IMR-90 (cell line): ENCODE measurements at regions not wholly inside any gene's neighbourhood (a gene's known extent, or its start where the extent isn't known, plus 50 kb on each side); places are given as distances from the start of the nearest gene placed in this dataset.

Source experiments
- ATAC-seq: fragments of 200-7000 bp; cut with Tn5 transposase; 2 replicates; pipeline ENCODE4 v1.9.1; 2020; ENCODE audit warnings: low read depth, mild to moderate bottlenecking, moderate library complexity
- BruUV-seq: library from RNA; stranded (reverse); fragments of 400-500 nt; replicated peaks from 2 replicates; lab custom pipeline; 2021; lab: Mats Ljungman, UMichigan
- CTCF ChIA-PET: fragments of 300-600 bp; formaldehyde crosslinking; extraction: SDS; loops from one replicate; lab custom pipeline; 2021; ENCODE audit warnings: antibody characterized with exemption; lab: Yijun Ruan, JAX
- POLR2A ChIA-PET: fragments of 300-600 bp; sonication (Branson Sonifier 250); formaldehyde crosslinking; loops from one replicate; lab custom pipeline; 2022; ENCODE audit warnings: antibody characterized with exemption; ENCODE audit not compliant: unreplicated experiment; lab: Charles Lee
- DNase-seq: peaks from one replicate; pipeline ENCODE4 v3.0.0; 2013
- H2AFZ ChIP-seq: replicated peaks from 2 replicates; pipeline ENCODE3; 2013; ENCODE audit warnings: low read length, mild to moderate bottlenecking; ENCODE audit not compliant: poor library complexity
- H2AK5ac ChIP-seq: 2 replicates; pipeline ENCODE4 v1.6.1; 2013; ENCODE audit warnings: low read depth, low read length, inconsistent platforms
- H2AK9ac ChIP-seq: replicated peaks from 2 replicates; pipeline ENCODE3; 2013; ENCODE audit warnings: mild to moderate bottlenecking, low read depth, low read length, moderate library complexity; ENCODE audit not compliant: poor library complexity
- H2BK120ac ChIP-seq: 2 replicates; pipeline ENCODE4 v1.6.1; 2013; ENCODE audit warnings: low read depth, low read length, inconsistent platforms
- H2BK15ac ChIP-seq: 3 replicates; pipeline ENCODE4 v1.6.1; 2013; ENCODE audit warnings: low read depth, low read length, inconsistent platforms
- H2BK20ac ChIP-seq: 2 replicates; pipeline ENCODE4 v1.6.1; 2013; ENCODE audit warnings: low read depth, mild to moderate bottlenecking, inconsistent platforms, low read length, moderate library complexity
- H2BK5ac ChIP-seq: 2 replicates; pipeline ENCODE4 v1.6.1; 2013; ENCODE audit warnings: mild to moderate bottlenecking, low read depth, low read length, inconsistent platforms; ENCODE audit not compliant: poor library complexity, severe bottlenecking
- H3K14ac ChIP-seq: replicated peaks from 2 replicates; pipeline ENCODE4 v1.6.1; 2013; ENCODE audit warnings: low read depth, low read length, inconsistent platforms
- H3K18ac ChIP-seq: 2 replicates; pipeline ENCODE4 v1.6.1; 2013; ENCODE audit warnings: low read depth, low read length, control low read depth
- H3K23ac ChIP-seq: 2 replicates; pipeline ENCODE4 v1.6.1; 2013; ENCODE audit warnings: low read depth, low read length, inconsistent platforms
- H3K27ac ChIP-seq: 2 replicates; pipeline ENCODE4 v1.5.1; 2013; ENCODE audit warnings: mild to moderate bottlenecking, control low read depth, low read length; ENCODE audit not compliant: insufficient read depth
- H3K27me3 ChIP-seq: 2 replicates; pipeline ENCODE4 v1.6.1; 2013; ENCODE audit warnings: low read length; ENCODE audit not compliant: control insufficient read depth, insufficient read depth
- H3K36me3 ChIP-seq: 2 replicates; pipeline ENCODE4 v1.6.1; 2013; ENCODE audit warnings: low read length, mixed read lengths; ENCODE audit not compliant: control insufficient read depth, insufficient read depth
- H3K4ac ChIP-seq: 2 replicates; pipeline ENCODE4 v1.6.1; 2013; ENCODE audit warnings: low read depth, low read length, inconsistent platforms
- H3K4me1 ChIP-seq: 2 replicates; pipeline ENCODE4 v1.6.1; 2013; ENCODE audit warnings: low read length, mixed read lengths; ENCODE audit not compliant: control insufficient read depth, insufficient read depth
- H3K4me2 ChIP-seq: 2 replicates; pipeline ENCODE4 v1.6.1; 2013; ENCODE audit warnings: low read depth, mild to moderate bottlenecking, control low read depth, low read length, moderate library complexity
- H3K4me3 ChIP-seq: 2 replicates; pipeline ENCODE4 v1.5.1; 2013; ENCODE audit warnings: low read depth, mild to moderate bottlenecking, control low read depth, low read length, moderate library complexity; ENCODE audit not compliant: insufficient read depth
- H3K56ac ChIP-seq: 2 replicates; pipeline ENCODE4 v1.6.1; 2013; ENCODE audit warnings: low read length, inconsistent platforms; ENCODE audit not compliant: insufficient read depth; ENCODE audit errors: extremely low read depth
- H3K79me1 ChIP-seq, 2 experiments: 2 replicates each; pipeline ENCODE4 v1.6.1; 2013; ENCODE audit warnings: low read length in 2 of 2, inconsistent platforms in 1 of 2, low read depth in 1 of 2
- H3K9ac ChIP-seq: 2 replicates; pipeline ENCODE4 v1.6.1; 2013; ENCODE audit warnings: low read depth, low read length, control low read depth
- H3K9me1 ChIP-seq: 2 replicates; pipeline ENCODE4 v1.6.1; 2013; ENCODE audit warnings: low read length, inconsistent platforms; ENCODE audit not compliant: insufficient read depth
- H3K9me3 ChIP-seq: 2 replicates; pipeline ENCODE4 v1.6.1; 2013; ENCODE audit warnings: low read length; ENCODE audit not compliant: control insufficient read depth, insufficient read depth
- H4K20me1 ChIP-seq: 2 replicates; pipeline ENCODE4 v1.6.1; 2013; ENCODE audit warnings: low read length, inconsistent platforms; ENCODE audit not compliant: insufficient read depth
- H4K5ac ChIP-seq: 2 replicates; pipeline ENCODE4 v1.6.1; 2013; ENCODE audit warnings: mild to moderate bottlenecking, low read depth, low read length, control low read depth
- H4K8ac ChIP-seq, 2 experiments: 2 replicates each; pipeline ENCODE4 v1.6.1; 2013; ENCODE audit warnings: low read depth in 2 of 2, low read length in 2 of 2, control low read depth in 1 of 2, inconsistent platforms in 1 of 2
- H4K91ac ChIP-seq: 2 replicates; pipeline ENCODE4 v1.6.1; 2013; ENCODE audit warnings: low read depth, low read length, inconsistent platforms; ENCODE audit not compliant: insufficient read depth
- BHLHE40 ChIP-seq: fragments of 150-350 bp; IDR thresholded peaks from 2 replicates; pipeline ENCODE4 v1.6.1; 2016; ENCODE audit warnings: mild to moderate bottlenecking, low read depth, low read length
- CEBPB ChIP-seq: IDR thresholded peaks from 2 replicates; pipeline ENCODE4 v1.6.1; 2012; ENCODE audit warnings: low read depth, low read length, improper control_type of control experiment
- CHD1 ChIP-seq: IDR thresholded peaks from 2 replicates; pipeline ENCODE4 v1.6.1; 2012; ENCODE audit warnings: low read depth, low read length, improper control_type of control experiment
- FOS ChIP-seq: fragments of 150-350 bp; IDR thresholded peaks from 2 replicates; pipeline ENCODE4 v1.6.1; 2016; ENCODE audit warnings: low read depth, low read length
- MAFK ChIP-seq: IDR thresholded peaks from 2 replicates; pipeline ENCODE4 v1.6.1; 2012; ENCODE audit warnings: low read depth, low read length, improper control_type of control experiment
- MAZ ChIP-seq: IDR thresholded peaks from 2 replicates; pipeline ENCODE4 v1.6.1; 2012; ENCODE audit warnings: low read depth, mild to moderate bottlenecking, low read length, improper control_type of control experiment, moderate library complexity, borderline replicate concordance
- MXI1 ChIP-seq: IDR thresholded peaks from 2 replicates; pipeline ENCODE4 v1.6.1; 2012; ENCODE audit warnings: low read depth, mild to moderate bottlenecking, low read length, moderate library complexity, borderline replicate concordance
- NFE2L2 ChIP-seq: fragments of 150-350 bp; IDR thresholded peaks from 2 replicates; pipeline ENCODE4 v1.6.1; 2016; ENCODE audit warnings: low read depth, mild to moderate bottlenecking, low read length
- POLR2A ChIP-seq: IDR thresholded peaks from 2 replicates; pipeline ENCODE4 v1.6.1; 2012; ENCODE audit warnings: mild to moderate bottlenecking, low read depth, low read length
- RAD21 ChIP-seq: IDR thresholded peaks from 2 replicates; pipeline ENCODE4 v1.6.1; 2012; ENCODE audit warnings: low read length, improper control_type of control experiment
- RCOR1 ChIP-seq: IDR thresholded peaks from 2 replicates; pipeline ENCODE4 v1.6.1; 2012; ENCODE audit warnings: mild to moderate bottlenecking, low read length, improper control_type of control experiment; ENCODE audit not compliant: insufficient replicate concordance
- RFX5 ChIP-seq: IDR thresholded peaks from 2 replicates; pipeline ENCODE4 v1.8.0; 2012; ENCODE audit warnings: low read depth, mild to moderate bottlenecking, low read length, moderate library complexity
- SMC3 ChIP-seq: fragments of 150-350 bp; IDR thresholded peaks from 2 replicates; pipeline ENCODE4 v1.6.1; 2016; ENCODE audit warnings: low read depth, mild to moderate bottlenecking, antibody characterized with exemption, low read length, moderate library complexity
- WGBS, 2 experiments: methylation state at CpG; one replicate each; pipeline versions ENCODE4 v1.1.5 to v1.1.7; 2013; ENCODE audit warnings: missing lambda C conversion rate in 2 of 2; ENCODE audit not compliant: insufficient read length in 1 of 2; ENCODE audit errors: extremely low coverage in 2 of 2; 5-methylcytosine and 5-hydroxymethylcytosine counted together
- dilution Hi-C: fragments of 300-500 bp; cut with HindIII; formaldehyde crosslinking; loops from one replicate; pipeline ENCODE4 v1.14.3; 2018; ENCODE audit warnings: low sequenced_read_pairs; ENCODE audit not compliant: unreplicated experiment
- in situ Hi-C: fragments of 300-500 bp; cut with MboI; formaldehyde crosslinking; loops from 3 replicates; pipeline ENCODE4 v1.14.3; 2019; ENCODE audit warnings: low sequenced_read_pairs, inconsistent platforms, mixed read lengths
- intact Hi-C: fragments of 100-400 bp; cut with micrococcal nuclease; formaldehyde crosslinking; loops from 2 replicates; pipeline ENCODE4 v1.10.0; 2022
- TF ChIP-seq, protein P1 (sequence below): conservative IDR thresholded peaks from 2 replicates; pipeline ENCODE4 v1.5.1; 2012; ENCODE audit warnings: mild to moderate bottlenecking, low read depth, low read length, improper control_type of control experiment
- TF ChIP-seq, protein P2 (sequence below): fragments of 150-350 bp; IDR thresholded peaks from 2 replicates; pipeline ENCODE4 v1.6.1; 2016; ENCODE audit warnings: low read depth, mild to moderate bottlenecking, low read length, moderate library complexity, borderline replicate concordance
- TF ChIP-seq, protein P3 (sequence below): fragments of 150-350 bp; IDR thresholded peaks from 2 replicates; pipeline ENCODE4 v1.6.1; 2017; ENCODE audit warnings: mild to moderate bottlenecking, antibody characterized with exemption, low read length, low read depth

DNA sequence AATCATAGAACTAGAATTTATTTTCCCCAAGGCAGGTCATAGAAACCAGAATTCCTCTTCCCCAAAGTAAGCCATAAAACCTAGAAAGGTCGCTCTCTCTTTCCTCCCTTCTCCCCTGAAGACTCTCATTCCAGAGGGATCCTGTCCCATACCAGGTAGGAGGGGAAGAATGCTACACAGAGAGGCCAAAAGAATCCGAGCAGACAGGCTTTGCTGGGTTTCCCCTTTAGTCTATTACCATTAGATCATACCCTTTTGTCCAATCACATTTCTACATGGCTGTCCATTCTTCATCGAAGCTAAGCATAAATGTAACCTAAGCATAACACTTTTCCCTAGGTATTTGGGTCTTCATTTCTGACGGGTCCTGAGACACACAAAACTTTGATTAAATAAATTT is 204.5 kb downstream of the SPTSSA start:
- Histone ChIP-seq H2AK9ac (no peak overlapping the region), H3K14ac (no peak overlapping the region), H3K79me1 (no peaks in the 10 kb centered on the region), H4K91ac (no peak overlapping the region), H3K36me3 (no peaks in the 10 kb centered on the region), H2BK120ac (no peak overlapping the region), H3K56ac (no peak overlapping the region), H2BK5ac (no peak overlapping the region), H3K23ac (no peak overlapping the region), H4K5ac (no peak overlapping the region), H4K8ac (no peak overlapping the region), H3K9me3 (no peaks in the 10 kb centered on the region), H3K4me1 (no peaks in the 10 kb centered on the region), H3K27me3 (peaks cover 2% of the 10 kb centered on the region; the same call in 1 of the 2 replicates), H3K18ac (no peak overlapping the region), H3K9ac (no peak overlapping the region), H3K4me3 (no peak overlapping the region), H2BK15ac (no peak overlapping the region), H2AFZ (no peak overlapping the region), H2BK20ac (no peak overlapping the region), H4K20me1 (no peaks in the 10 kb centered on the region), H3K4ac (no peak overlapping the region), H3K27ac (no peak overlapping the region), H3K9me1 (no peaks in the 10 kb centered on the region), H2AK5ac (no peak overlapping the region), H3K4me2 (no peak overlapping the region)
- CTCF ChIA-PET: no interaction called here
- no TSS peak for BruUV-seq
- ATAC-seq (no peak), DNase-seq (no peak)
- dilution Hi-C loops: no loop called here
- intact Hi-C loops: no loop called here
- 14% methylated on average over 1 of the region's 4 CpGs; no CpG with 5 or more reads in 1 of the 2 experiments for whole genome bisulfite sequencing, 2 experiments
- TF ChIP-seq, protein P1, sequence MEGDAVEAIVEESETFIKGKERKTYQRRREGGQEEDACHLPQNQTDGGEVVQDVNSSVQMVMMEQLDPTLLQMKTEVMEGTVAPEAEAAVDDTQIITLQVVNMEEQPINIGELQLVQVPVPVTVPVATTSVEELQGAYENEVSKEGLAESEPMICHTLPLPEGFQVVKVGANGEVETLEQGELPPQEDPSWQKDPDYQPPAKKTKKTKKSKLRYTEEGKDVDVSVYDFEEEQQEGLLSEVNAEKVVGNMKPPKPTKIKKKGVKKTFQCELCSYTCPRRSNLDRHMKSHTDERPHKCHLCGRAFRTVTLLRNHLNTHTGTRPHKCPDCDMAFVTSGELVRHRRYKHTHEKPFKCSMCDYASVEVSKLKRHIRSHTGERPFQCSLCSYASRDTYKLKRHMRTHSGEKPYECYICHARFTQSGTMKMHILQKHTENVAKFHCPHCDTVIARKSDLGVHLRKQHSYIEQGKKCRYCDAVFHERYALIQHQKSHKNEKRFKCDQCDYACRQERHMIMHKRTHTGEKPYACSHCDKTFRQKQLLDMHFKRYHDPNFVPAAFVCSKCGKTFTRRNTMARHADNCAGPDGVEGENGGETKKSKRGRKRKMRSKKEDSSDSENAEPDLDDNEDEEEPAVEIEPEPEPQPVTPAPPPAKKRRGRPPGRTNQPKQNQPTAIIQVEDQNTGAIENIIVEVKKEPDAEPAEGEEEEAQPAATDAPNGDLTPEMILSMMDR: no peak
- TF ChIP-seq NFE2L2: no peak
- TF ChIP-seq MAFK: no peak
- TF ChIP-seq RCOR1: no peak
- no peak for TF ChIP-seq FOS
- TF ChIP-seq MXI1: no peak
- TF ChIP-seq RAD21: no peak
- TF ChIP-seq POLR2A: no peak
- no peak for TF ChIP-seq RFX5
- TF ChIP-seq SMC3: no peak
- TF ChIP-seq, protein P2, sequence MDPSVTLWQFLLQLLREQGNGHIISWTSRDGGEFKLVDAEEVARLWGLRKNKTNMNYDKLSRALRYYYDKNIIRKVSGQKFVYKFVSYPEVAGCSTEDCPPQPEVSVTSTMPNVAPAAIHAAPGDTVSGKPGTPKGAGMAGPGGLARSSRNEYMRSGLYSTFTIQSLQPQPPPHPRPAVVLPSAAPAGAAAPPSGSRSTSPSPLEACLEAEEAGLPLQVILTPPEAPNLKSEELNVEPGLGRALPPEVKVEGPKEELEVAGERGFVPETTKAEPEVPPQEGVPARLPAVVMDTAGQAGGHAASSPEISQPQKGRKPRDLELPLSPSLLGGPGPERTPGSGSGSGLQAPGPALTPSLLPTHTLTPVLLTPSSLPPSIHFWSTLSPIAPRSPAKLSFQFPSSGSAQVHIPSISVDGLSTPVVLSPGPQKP: no peak
- TF ChIP-seq CHD1: no peak
- TF ChIP-seq MAZ: no peak
- TF ChIP-seq BHLHE40: no peak
- TF ChIP-seq CEBPB: no peak
- TF ChIP-seq, protein P3, sequence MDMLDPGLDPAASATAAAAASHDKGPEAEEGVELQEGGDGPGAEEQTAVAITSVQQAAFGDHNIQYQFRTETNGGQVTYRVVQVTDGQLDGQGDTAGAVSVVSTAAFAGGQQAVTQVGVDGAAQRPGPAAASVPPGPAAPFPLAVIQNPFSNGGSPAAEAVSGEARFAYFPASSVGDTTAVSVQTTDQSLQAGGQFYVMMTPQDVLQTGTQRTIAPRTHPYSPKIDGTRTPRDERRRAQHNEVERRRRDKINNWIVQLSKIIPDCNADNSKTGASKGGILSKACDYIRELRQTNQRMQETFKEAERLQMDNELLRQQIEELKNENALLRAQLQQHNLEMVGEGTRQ: no peak
- POLR2A ChIA-PET: no interaction called here
- in situ Hi-C loops: no loop called here
